Smooth muscle cell (in vitro differentiated cells): ENCODE measurements at regions not wholly inside any gene's neighbourhood (a gene's known extent, or its start where the extent isn't known, plus 50 kb on each side); places are given as distances from the start of the nearest gene placed in this dataset.
A peak's percentile ranks its signal among the peaks of the same experiment; 100 is the strongest.

Source experiments
- DNase-seq: peaks from one replicate; lab custom pipeline; 2025; ENCODE audit not compliant: unreplicated experiment; lab: John Stamatoyannopoulos, UW
- H2AFZ ChIP-seq: fragments of 200-600 bp; sonication (generic); 2 replicates; pipeline ENCODE4 v1.6.0; 2016; ENCODE audit warnings: antibody characterized with exemption, low read depth, mild to moderate bottlenecking
- H3F3A ChIP-seq: fragments of 200-600 bp; sonication (generic); 2 replicates; pipeline ENCODE4 v1.6.0; 2017; ENCODE audit warnings: antibody characterized with exemption, low read depth
- H3K27ac ChIP-seq: fragments of 200-600 bp; sonication (generic); 2 replicates; pipeline ENCODE4 v1.5.1; 2016; ENCODE audit warnings: low read depth, mild to moderate bottlenecking
- H3K27me3 ChIP-seq: fragments of 200-600 bp; sonication (generic); 2 replicates; pipeline ENCODE4 v1.6.1; 2016; ENCODE audit warnings: low read depth, mild to moderate bottlenecking
- H3K36me3 ChIP-seq: fragments of 200-600 bp; sonication (generic); 2 replicates; pipeline ENCODE4 v1.5.1; 2016; ENCODE audit warnings: low read depth
- H3K4me1 ChIP-seq: fragments of 200-600 bp; sonication (generic); 2 replicates; pipeline ENCODE4 v1.5.1; 2016; ENCODE audit warnings: low read depth
- H3K4me2 ChIP-seq: fragments of 200-600 bp; sonication (generic); 2 replicates; pipeline ENCODE4 v1.6.0; 2016; ENCODE audit warnings: mild to moderate bottlenecking
- H3K4me3 ChIP-seq: fragments of 200-600 bp; sonication (generic); 2 replicates; pipeline ENCODE4 v1.5.1; 2016; ENCODE audit warnings: mild to moderate bottlenecking
- H3K79me2 ChIP-seq: fragments of 200-600 bp; sonication (generic); 2 replicates; pipeline ENCODE4 v1.6.0; 2016; ENCODE audit warnings: low read depth, mild to moderate bottlenecking
- H3K9ac ChIP-seq: fragments of 200-600 bp; sonication (generic); 2 replicates; pipeline ENCODE4 v1.6.0; 2016; ENCODE audit warnings: low read depth
- H3K9me3 ChIP-seq: fragments of 200-600 bp; sonication (generic); replicated peaks from 2 replicates; pipeline ENCODE4 v1.5.1; 2016; ENCODE audit warnings: low read depth
- H4K20me1 ChIP-seq: fragments of 200-600 bp; sonication (generic); 2 replicates; pipeline ENCODE4 v1.6.0; 2016; ENCODE audit warnings: low read depth
- WGBS: methylation state at CpG from one replicate; pipeline ENCODE4 v1.1.7; 2016; ENCODE audit warnings: low lambda C conversion rate; 5-methylcytosine and 5-hydroxymethylcytosine counted together
- TF ChIP-seq, protein P1 (sequence below): fragments of 200-600 bp; sonication (generic); IDR thresholded peaks from 2 replicates; pipeline ENCODE4 v1.5.1; 2017; ENCODE audit warnings: borderline replicate concordance, mild to moderate bottlenecking, antibody characterized with exemption; ENCODE audit not compliant: insufficient read depth, poor library complexity, severe bottlenecking

DNA sequence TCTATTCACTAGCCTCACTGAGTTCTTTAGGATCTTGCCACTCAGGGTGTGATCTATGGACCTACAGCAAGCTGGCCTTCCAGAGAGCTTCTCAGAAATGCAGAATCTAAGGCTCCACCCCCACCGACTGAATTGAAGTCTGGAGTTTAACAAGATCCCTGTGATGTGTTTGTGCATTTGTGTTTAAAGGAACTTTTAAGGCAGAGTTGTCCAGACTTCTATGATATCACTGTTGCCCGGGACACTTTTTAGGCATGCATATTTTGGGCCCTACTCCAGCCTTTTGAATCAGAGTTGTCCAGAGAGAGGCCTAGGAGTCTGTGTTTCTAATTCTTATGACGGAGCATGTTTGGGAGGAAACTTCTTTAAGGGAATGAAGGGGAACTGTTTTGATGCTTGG, 232.3 kb downstream of the QKI start:
- peaks cover 3% of the 10 kb centered on the region for H3K4me1 ChIP-seq
- H4K20me1 ChIP-seq = no peaks in the 10 kb centered on the region
- TF ChIP-seq, protein P1, sequence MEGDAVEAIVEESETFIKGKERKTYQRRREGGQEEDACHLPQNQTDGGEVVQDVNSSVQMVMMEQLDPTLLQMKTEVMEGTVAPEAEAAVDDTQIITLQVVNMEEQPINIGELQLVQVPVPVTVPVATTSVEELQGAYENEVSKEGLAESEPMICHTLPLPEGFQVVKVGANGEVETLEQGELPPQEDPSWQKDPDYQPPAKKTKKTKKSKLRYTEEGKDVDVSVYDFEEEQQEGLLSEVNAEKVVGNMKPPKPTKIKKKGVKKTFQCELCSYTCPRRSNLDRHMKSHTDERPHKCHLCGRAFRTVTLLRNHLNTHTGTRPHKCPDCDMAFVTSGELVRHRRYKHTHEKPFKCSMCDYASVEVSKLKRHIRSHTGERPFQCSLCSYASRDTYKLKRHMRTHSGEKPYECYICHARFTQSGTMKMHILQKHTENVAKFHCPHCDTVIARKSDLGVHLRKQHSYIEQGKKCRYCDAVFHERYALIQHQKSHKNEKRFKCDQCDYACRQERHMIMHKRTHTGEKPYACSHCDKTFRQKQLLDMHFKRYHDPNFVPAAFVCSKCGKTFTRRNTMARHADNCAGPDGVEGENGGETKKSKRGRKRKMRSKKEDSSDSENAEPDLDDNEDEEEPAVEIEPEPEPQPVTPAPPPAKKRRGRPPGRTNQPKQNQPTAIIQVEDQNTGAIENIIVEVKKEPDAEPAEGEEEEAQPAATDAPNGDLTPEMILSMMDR = no peak

DNA sequence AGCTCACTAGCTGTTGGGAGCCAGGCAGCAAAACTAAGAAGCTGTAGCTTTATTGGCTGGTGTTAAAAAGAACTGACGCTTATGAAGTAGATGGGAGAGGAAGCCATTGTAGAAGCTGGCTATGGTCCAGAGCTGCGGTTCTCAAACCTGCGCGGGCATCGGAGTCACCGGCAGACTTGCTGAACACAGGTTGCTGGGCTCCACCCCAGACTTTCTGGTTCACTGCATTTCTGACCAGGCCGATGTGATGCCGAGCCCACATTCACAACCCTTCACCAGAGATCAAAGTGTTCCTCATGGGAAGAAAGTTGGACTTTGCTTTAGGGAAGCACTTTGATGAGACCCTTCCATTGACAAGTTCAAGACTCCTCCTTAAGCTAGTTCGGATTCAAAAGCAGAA, 231.6 kb downstream of the QKI start:
- H4K20me1 ChIP-seq = no peaks in the 10 kb centered on the region
- TF ChIP-seq, protein P1 = no peak
- no peaks in the 10 kb centered on the region for H3K4me1 ChIP-seq
- no peaks in the 10 kb centered on the region for H3K27me3 ChIP-seq
- H3K4me3 ChIP-seq = no peak overlapping the region
- no peak overlapping the region for H3K4me2 ChIP-seq
- no peak overlapping the region for H3K9ac ChIP-seq
- no peak overlapping the region for H2AFZ ChIP-seq
- no peaks in the 10 kb centered on the region for H3K9me3 ChIP-seq
- no peak overlapping the region for H3K27ac ChIP-seq
- no peaks in the 10 kb centered on the region for H3K36me3 ChIP-seq
- no peaks in the 10 kb centered on the region for H3K79me2 ChIP-seq
- no peaks in the 10 kb centered on the region for H3F3A ChIP-seq
- WGBS = 99% methylated on average over 9 of the region's 9 CpGs
- no peak for DNase-seq

More for the DNA sequence above, 232.3 kb downstream of the QKI start:
- H3K36me3 ChIP-seq = no peaks in the 10 kb centered on the region
- peak overlapping the region; percentile 4 for H3K4me2 ChIP-seq
- DNase-seq = no peak
- H3K9me3 ChIP-seq = no peaks in the 10 kb centered on the region
- no peaks in the 10 kb centered on the region for H3F3A ChIP-seq
- H3K4me3 ChIP-seq = no peak overlapping the region
- no peak overlapping the region for H3K9ac ChIP-seq
- no peaks in the 10 kb centered on the region for H3K27me3 ChIP-seq
- WGBS = 31% methylated on average over 3 of the region's 3 CpGs
- no peaks in the 10 kb centered on the region for H3K79me2 ChIP-seq
- H2AFZ ChIP-seq = no peak overlapping the region
- H3K27ac ChIP-seq = no peak overlapping the region

DNA sequence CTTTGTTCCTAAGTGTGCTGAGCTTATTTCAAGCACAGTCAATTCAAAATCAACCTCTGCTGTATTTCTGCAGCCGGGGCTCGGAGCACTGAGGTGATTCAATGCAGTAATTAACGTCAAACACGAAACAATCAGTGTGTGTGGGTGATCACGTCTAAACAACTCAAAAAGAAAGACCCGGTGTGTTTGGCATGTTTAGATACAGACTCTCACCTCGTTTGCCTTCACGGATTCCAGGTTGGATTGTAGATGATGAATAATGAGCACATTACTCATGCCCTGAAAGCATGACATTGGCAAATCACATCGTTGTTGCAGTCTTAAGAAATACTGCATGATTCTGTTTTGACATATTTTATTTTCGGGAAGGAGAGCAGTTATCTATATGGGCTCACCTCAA, 231.0 kb downstream of the QKI start:
- no peak overlapping the region for H3K4me3 ChIP-seq
- WGBS = 88% methylated on average over 10 of the region's 10 CpGs
- H4K20me1 ChIP-seq = no peaks in the 10 kb centered on the region
- no peak overlapping the region for H3K4me2 ChIP-seq
- no peak overlapping the region for H2AFZ ChIP-seq
- H3K4me1 ChIP-seq = no peaks in the 10 kb centered on the region
- no peaks in the 10 kb centered on the region for H3K36me3 ChIP-seq
- no peaks in the 10 kb centered on the region for H3K79me2 ChIP-seq
- TF ChIP-seq, protein P1 = no peak
- H3F3A ChIP-seq = no peaks in the 10 kb centered on the region
- no peak overlapping the region for H3K27ac ChIP-seq
- H3K9me3 ChIP-seq = no peaks in the 10 kb centered on the region
- H3K27me3 ChIP-seq = no peaks in the 10 kb centered on the region
- no peak for DNase-seq
- no peak overlapping the region for H3K9ac ChIP-seq

- Histone ChIP-seq H3K4me3 (no peak overlapping the region), H3K9ac (no peak overlapping the region), H3F3A (no peaks in the 10 kb centered on the region), H4K20me1 (no peaks in the 10 kb centered on the region), H3K4me2 (no peak overlapping the region), H3K27me3 (no peaks in the 10 kb centered on the region), H3K27ac (no peak overlapping the region), H2AFZ (no peak overlapping the region), H3K4me1 (no peaks in the 10 kb centered on the region), H3K9me3 (no peaks in the 10 kb centered on the region), H3K36me3 (no peaks in the 10 kb centered on the region), H3K79me2 (no peaks in the 10 kb centered on the region)
- WGBS = 96% methylated on average over 3 of the region's 3 CpGs
- no peak for DNase-seq
- TF ChIP-seq, protein P1 = no peak
Observed at GRCh38 chr6:163643866-163644265, 229.3 kb downstream of the QKI start.
